Activated CD8-positive, alpha-beta T cell treated with anti-CD3 and anti-CD28 coated beads for 36 hours (primary cell): ENCODE measurements at regions not wholly inside any gene's neighbourhood (a gene's known extent, or its start where the extent isn't known, plus 50 kb on each side); places are given as distances from the start of the nearest gene placed in this dataset.

ENCODE experiments used
- ATAC-seq: fragments of 200-7000 bp; cut with Tn5 transposase; one replicate; pipeline ENCODE4 v1.10.0; 2021; ENCODE audit warnings: mild to moderate bottlenecking, moderate library complexity
- CTCF ChIA-PET: fragments of 350-600 bp; sonication (Branson Sonifier 250); formaldehyde crosslinking; loops from one replicate; lab custom pipeline; 2021; ENCODE audit warnings: antibody characterized with exemption; lab: Charles Lee
- POLR2A ChIA-PET: fragments of 350-600 bp; sonication (Branson Sonifier 250); formaldehyde crosslinking; loops from one replicate; lab custom pipeline; 2021; ENCODE audit warnings: antibody characterized with exemption; lab: Charles Lee
- DNase-seq: peaks from one replicate; pipeline ENCODE4 v3.0.0-alpha.2; 2020
- H3K27ac Mint-ChIP-seq: one replicate; pipeline ENCODE4 v1.8.0; 2021; ENCODE audit warnings: mild to moderate bottlenecking, mixed read lengths
- H3K27me3 Mint-ChIP-seq: one replicate; pipeline ENCODE4 v1.8.0; 2021; ENCODE audit warnings: mixed read lengths
- H3K36me3 Mint-ChIP-seq: one replicate; pipeline ENCODE4 v1.8.0; 2021; ENCODE audit warnings: low read depth, mixed read lengths
- H3K4me1 Mint-ChIP-seq: one replicate; pipeline ENCODE4 v1.8.0; 2021; ENCODE audit warnings: low read depth, mixed read lengths
- H3K4me3 Mint-ChIP-seq: one replicate; pipeline ENCODE4 v1.8.0; 2021; ENCODE audit warnings: mild to moderate bottlenecking, moderate library complexity, mixed read lengths
- H3K9me3 Mint-ChIP-seq: one replicate; pipeline ENCODE4 v1.8.0; 2021; ENCODE audit warnings: mixed read lengths
- CTCF ChIP-seq: fragments of 200-600 bp; IDR thresholded peaks from one replicate; pipeline ENCODE4 v1.8.0; 2022; ENCODE audit warnings: antibody characterized with exemption, mild to moderate bottlenecking
- intact Hi-C: fragments of 100-400 bp; cut with micrococcal nuclease; formaldehyde crosslinking; loops from one replicate; pipeline ENCODE4 v1.10.0; 2022

GRCh38 chr7:159239028-159239427, 94.4 kb upstream of the VIPR2 start:
- CTCF ChIA-PET = no interaction called here
- intact Hi-C loops = no loop called here
- Mint-ChIP-seq H3K36me3 (no peaks in the 10 kb centered on the region), H3K4me3 (no peak overlapping the region), H3K4me1 (no peaks in the 10 kb centered on the region), H3K27me3 (peaks cover 7% of the 10 kb centered on the region), H3K9me3 (no peaks in the 10 kb centered on the region), H3K27ac (no peak overlapping the region)
- TF ChIP-seq CTCF = no peak
- POLR2A ChIA-PET = no interaction called here
- no peak for DNase-seq
- ATAC-seq = no peak

GRCh38 chr7:159238541-159238940, 93.9 kb upstream of the VIPR2 start:
- Mint-ChIP-seq H3K27ac (no peak overlapping the region), H3K36me3 (no peaks in the 10 kb centered on the region), H3K27me3 (peaks cover 7% of the 10 kb centered on the region), H3K9me3 (no peaks in the 10 kb centered on the region), H3K4me1 (no peaks in the 10 kb centered on the region), H3K4me3 (no peak overlapping the region)
- CTCF ChIA-PET = no interaction called here
- intact Hi-C loops = no loop called here
- ATAC-seq (no peak), DNase-seq (no peak)
- POLR2A ChIA-PET = no interaction called here
- no peak for TF ChIP-seq CTCF

- Mint-ChIP-seq H3K27ac (no peak overlapping the region), H3K36me3 (no peaks in the 10 kb centered on the region), H3K27me3 (peaks cover 7% of the 10 kb centered on the region), H3K9me3 (no peaks in the 10 kb centered on the region), H3K4me3 (no peak overlapping the region), H3K4me1 (no peaks in the 10 kb centered on the region)
- DNase-seq (no peak), ATAC-seq (no peak)
- ChIA-PET POLR2A (interaction anchor here (0.6 kb wide), 1 partner anchor 13 kb away, joined by 3 read pairs; no protein-coding TSS in a partner anchor), CTCF (no interaction called here)
- intact Hi-C loops = no loop called here
- no peak for TF ChIP-seq CTCF
Observed at GRCh38 chr7:159237022-159237653, 92.5 kb upstream of the VIPR2 start.

GRCh38 chr7:159231017-159231416, 86.3 kb upstream of the VIPR2 start:
- no peak overlapping the region for H3K27ac Mint-ChIP-seq
- ChIA-PET POLR2A (no interaction called here), CTCF (no interaction called here)
- H3K4me1 Mint-ChIP-seq = no peaks in the 10 kb centered on the region
- no peaks in the 10 kb centered on the region for H3K9me3 Mint-ChIP-seq
- TF ChIP-seq CTCF = no peak
- intact Hi-C loops = no loop called here
- DNase-seq = no peak
- H3K4me3 Mint-ChIP-seq = no peak overlapping the region
- peaks cover 2% of the 10 kb centered on the region for H3K27me3 Mint-ChIP-seq
- ATAC-seq = no peak
- H3K36me3 Mint-ChIP-seq = no peaks in the 10 kb centered on the region

GRCh38 chr7:159229683-159230475, 85.2 kb upstream of the VIPR2 start:
- Mint-ChIP-seq H3K27ac (no peak overlapping the region), H3K36me3 (no peaks in the 10 kb centered on the region), H3K27me3 (peaks cover 2% of the 10 kb centered on the region), H3K9me3 (no peaks in the 10 kb centered on the region), H3K4me1 (no peaks in the 10 kb centered on the region), H3K4me3 (no peak overlapping the region)
- DNase-seq = no peak
- CTCF ChIA-PET = no interaction called here
- TF ChIP-seq CTCF = no peak
- intact Hi-C loops = no loop called here
- POLR2A ChIA-PET = no interaction called here
- no peak for ATAC-seq
